ENCODE measurements at regions not wholly inside any gene's neighbourhood (a gene's known extent, or its start where the extent isn't known, plus 50 kb on each side); places are given as distances from the start of the nearest gene placed in this dataset.

GRCh38 chr7:39847227-39847626 lies 102.8 kb upstream of the CDK13 start:
- no peak for TF ChIP-seq TAF1 (IDR thresholded peaks at IDR 0.05; ENCODE audit: borderline replicate concordance, insufficient read depth, low read length)
- no peak for TF ChIP-seq REST (IDR thresholded peaks at IDR 0.05; ENCODE audit: insufficient read depth in 1 of 2, low read depth in 2 of 2, low read length in 2 of 2)
- no peak for TF ChIP-seq SIN3A (IDR thresholded peaks at IDR 0.05; ENCODE audit: borderline replicate concordance, insufficient read depth, low read length)
- TF ChIP-seq POLR2AphosphoS5 (IDR thresholded peaks at IDR 0.05; ENCODE audit: low read depth, low read length): no peak
- no peak for TF ChIP-seq FOXP2 (optimal IDR thresholded peaks at IDR 0.05; ENCODE audit: borderline replicate concordance, extremely low read depth, extremely low read length, insufficient read depth)

- TF ChIP-seq FOXP2 (optimal IDR thresholded peaks at IDR 0.05; ENCODE audit: borderline replicate concordance, extremely low read depth, extremely low read length, insufficient read depth): no peak
- no peak for TF ChIP-seq SIN3A (IDR thresholded peaks at IDR 0.05; ENCODE audit: borderline replicate concordance, insufficient read depth, low read length)
- TF ChIP-seq TAF1 (IDR thresholded peaks at IDR 0.05; ENCODE audit: borderline replicate concordance, insufficient read depth, low read length): no peak
- no peak for TF ChIP-seq POLR2AphosphoS5 (IDR thresholded peaks at IDR 0.05; ENCODE audit: low read depth, low read length)
- no peak for TF ChIP-seq REST (IDR thresholded peaks at IDR 0.05; ENCODE audit: insufficient read depth in 1 of 2, low read depth in 2 of 2, low read length in 2 of 2)
These were observed 98.5 kb upstream of the CDK13 start for GRCh38 chr7:39851466-39852045.

- no peak for TF ChIP-seq REST (IDR thresholded peaks at IDR 0.05; ENCODE audit: insufficient read depth in 1 of 2, low read depth in 2 of 2, low read length in 2 of 2)
- no peak for TF ChIP-seq SIN3A (IDR thresholded peaks at IDR 0.05; ENCODE audit: borderline replicate concordance, insufficient read depth, low read length)
- no peak for TF ChIP-seq FOXP2 (optimal IDR thresholded peaks at IDR 0.05; ENCODE audit: borderline replicate concordance, extremely low read depth, extremely low read length, insufficient read depth)
- TF ChIP-seq POLR2AphosphoS5 (IDR thresholded peaks at IDR 0.05; ENCODE audit: low read depth, low read length): no peak
- TF ChIP-seq TAF1 (IDR thresholded peaks at IDR 0.05; ENCODE audit: borderline replicate concordance, insufficient read depth, low read length): no peak
These were observed 94.8 kb upstream of the CDK13 start for GRCh38 chr7:39855325-39855674.

GRCh38 chr7:39880556-39880955 lies 69.5 kb upstream of the CDK13 start:
- TF ChIP-seq REST (IDR thresholded peaks at IDR 0.05; ENCODE audit: insufficient read depth in 1 of 2, low read depth in 2 of 2, low read length in 2 of 2) (no peak), FOXP2 (optimal IDR thresholded peaks at IDR 0.05; ENCODE audit: borderline replicate concordance, extremely low read depth, extremely low read length, insufficient read depth) (no peak), POLR2AphosphoS5 (IDR thresholded peaks at IDR 0.05; ENCODE audit: low read depth, low read length) (no peak), SIN3A (IDR thresholded peaks at IDR 0.05; ENCODE audit: borderline replicate concordance, insufficient read depth, low read length) (no peak), TAF1 (IDR thresholded peaks at IDR 0.05; ENCODE audit: borderline replicate concordance, insufficient read depth, low read length) (no peak)

Measured in PFSK-1 (cell line).